Glomerular visceral epithelial cell (primary cell): ENCODE measurements at regions not wholly inside any gene's neighbourhood (a gene's known extent, or its start where the extent isn't known, plus 50 kb on each side); places are given as distances from the start of the nearest gene placed in this dataset.

ENCODE experiments used
- DNase-seq: peaks from one replicate; pipeline ENCODE4 v3.0.0-alpha.2; 2016; ENCODE audit errors: extremely low spot score

DNA sequence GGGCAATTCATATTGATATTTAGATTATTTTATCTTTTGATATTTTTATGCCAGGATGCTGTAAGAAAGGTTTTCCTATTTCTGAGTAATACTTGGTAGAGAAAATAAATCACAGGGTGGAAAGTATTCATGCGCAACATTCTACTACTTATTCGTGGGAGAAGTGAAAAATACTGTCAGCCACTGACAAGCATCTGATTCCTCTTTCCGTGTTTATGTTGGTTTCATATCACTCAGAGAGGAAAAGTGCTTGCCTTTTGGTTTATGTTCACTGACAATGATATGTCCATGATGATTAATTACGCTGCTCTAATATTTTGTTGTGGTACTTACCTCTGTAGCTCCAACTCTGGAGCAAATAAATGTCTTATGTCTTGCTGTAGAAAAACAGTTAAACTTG, 429.4 kb downstream of the EDEM1 start:
- DNase-seq = no peak

GRCh38 chr3:5618170-5618569, 430.7 kb downstream of the EDEM1 start:
- DNase-seq = no peak

DNA sequence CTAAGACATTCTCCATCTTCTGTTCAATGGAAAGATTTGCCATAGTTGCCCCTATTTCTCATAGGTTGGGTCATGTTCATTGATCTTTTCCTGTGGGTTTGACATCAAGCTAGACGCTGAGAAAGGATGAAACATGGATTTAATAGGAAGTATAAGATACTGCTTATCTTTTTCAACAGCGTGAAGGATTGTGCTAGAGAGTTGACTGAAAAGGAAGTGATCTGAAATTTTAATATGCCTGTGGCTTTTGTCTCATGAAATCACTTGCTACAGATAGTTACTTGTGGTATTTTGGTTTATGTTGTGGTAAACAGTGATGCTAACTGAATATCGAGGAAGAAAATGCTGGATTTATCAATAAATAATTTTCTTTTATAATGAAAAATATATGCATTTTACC, 442.9 kb downstream of the EDEM1 start:
- DNase-seq = no peak

DNA sequence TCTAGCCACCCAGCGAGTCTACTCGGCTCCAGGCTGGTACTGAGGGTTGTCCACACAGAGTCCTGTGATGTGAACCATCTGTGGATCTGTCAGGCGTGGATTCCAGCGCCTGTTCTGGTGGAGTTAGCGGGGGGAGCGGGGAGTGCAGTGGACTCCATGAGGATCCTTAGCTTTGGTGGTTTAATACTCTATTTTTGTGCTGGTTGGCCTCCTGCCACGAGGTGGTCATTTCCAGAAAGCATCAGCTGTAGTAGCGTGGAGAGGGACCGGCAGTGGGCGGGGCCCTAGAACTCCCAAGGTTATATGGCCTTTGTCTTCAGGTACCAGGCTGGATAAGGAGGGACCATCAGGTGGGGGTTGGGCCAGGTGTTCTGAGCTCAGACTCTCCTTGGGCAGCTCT, 446.5 kb downstream of the EDEM1 start:
- DNase-seq = no peak

- no peak for DNase-seq
Measured at GRCh38 chr3:5634411-5634810, 446.9 kb downstream of the EDEM1 start.

DNA sequence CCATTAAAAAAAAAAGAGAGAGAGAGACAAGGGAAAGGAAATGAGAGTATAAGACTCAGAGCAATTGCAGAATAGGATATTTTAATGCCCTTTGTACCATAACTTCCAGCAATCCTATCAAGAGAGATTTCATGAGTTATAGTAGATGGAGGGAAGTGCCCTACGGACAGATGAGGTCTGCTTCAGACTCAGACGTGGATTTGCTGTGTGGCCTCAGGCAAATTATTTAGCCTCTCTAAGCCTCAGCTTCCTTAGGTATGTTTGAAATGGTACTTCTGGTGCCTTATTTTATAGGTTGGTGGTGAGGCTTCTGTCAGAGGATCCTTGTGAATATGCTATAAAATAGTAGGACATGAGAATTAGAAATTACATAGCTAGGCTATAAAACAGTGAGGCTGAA, 448.2 kb downstream of the EDEM1 start:
- DNase-seq = no peak

DNA sequence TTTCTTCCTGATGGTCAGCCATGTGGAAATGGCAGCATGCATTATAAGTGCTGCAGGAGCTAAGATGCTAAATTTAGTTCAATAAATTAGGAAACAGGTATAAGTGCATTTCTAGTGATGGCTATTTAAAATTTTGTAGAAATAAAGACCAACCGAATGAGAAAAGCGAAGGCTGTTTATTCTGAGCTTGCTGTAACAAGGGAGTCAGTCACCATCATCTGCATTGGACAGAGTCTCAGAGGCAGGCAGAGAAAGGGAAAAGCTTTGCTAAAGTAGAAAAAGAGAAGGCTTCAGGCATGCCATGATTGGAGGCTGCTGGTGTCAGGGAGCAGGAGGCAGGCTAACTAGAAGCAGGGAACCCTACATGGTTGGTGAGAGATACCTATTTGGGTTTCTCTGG, 451.0 kb downstream of the EDEM1 start:
- DNase-seq = no peak

GRCh38 chr3:5644773-5645670, 457.5 kb downstream of the EDEM1 start:
- no peak for DNase-seq

DNA sequence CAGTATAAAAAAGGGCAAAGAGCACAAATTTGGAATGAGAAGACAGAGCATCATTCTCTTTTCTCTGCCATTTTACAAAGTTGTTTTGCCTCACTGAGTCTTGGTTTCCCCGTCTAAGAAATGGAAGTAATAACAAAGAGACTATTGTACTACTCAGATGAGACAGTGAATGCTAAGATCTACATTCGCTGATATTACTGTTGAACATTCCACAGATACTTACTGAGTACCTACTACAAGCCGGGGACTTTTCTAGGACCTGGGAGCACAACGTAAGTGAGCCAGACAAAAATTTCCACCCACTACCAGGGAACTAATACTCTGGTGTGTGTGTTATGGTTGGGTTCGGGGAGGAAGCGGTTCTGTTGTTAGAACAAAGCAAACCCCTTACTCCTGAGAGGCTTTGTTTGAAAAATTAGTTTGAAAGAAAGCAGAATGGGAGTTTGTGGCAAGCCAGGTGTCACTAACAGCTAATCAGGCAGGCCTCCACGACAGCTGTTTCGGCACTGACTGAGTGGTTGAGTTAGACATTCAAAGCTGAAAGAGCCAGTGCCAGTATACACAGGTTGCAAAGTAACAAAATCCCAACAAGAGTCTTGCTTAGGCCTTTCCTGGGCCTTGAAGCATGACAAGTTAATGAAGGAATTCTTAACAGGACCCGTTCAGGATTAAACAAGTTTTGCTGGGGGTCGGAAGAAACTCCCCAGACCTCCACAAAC, 458.3 kb downstream of the EDEM1 start:
- no peak for DNase-seq

DNA sequence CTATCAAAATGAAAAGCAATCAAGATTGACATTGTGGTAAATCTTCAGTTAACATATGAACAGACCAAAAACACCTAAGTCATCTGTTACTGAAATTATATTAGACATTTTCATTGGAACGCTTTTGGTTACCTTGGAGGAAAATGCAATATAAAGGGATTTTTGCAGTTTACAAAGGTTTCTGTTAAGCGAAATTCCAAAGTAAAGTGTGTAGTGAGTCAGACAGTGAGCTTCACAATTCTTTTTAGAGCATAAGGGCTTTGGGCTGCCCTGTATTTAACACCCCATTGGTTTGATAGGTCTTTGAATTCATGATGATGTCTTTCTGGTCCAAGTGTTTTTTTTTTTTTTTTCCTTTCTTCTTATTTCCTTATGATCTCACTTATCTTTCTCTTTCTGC, 462.8 kb downstream of the EDEM1 start:
- no peak for DNase-seq

GRCh38 chr3:5651351-5651750, 463.8 kb downstream of the EDEM1 start:
- no peak for DNase-seq

DNA sequence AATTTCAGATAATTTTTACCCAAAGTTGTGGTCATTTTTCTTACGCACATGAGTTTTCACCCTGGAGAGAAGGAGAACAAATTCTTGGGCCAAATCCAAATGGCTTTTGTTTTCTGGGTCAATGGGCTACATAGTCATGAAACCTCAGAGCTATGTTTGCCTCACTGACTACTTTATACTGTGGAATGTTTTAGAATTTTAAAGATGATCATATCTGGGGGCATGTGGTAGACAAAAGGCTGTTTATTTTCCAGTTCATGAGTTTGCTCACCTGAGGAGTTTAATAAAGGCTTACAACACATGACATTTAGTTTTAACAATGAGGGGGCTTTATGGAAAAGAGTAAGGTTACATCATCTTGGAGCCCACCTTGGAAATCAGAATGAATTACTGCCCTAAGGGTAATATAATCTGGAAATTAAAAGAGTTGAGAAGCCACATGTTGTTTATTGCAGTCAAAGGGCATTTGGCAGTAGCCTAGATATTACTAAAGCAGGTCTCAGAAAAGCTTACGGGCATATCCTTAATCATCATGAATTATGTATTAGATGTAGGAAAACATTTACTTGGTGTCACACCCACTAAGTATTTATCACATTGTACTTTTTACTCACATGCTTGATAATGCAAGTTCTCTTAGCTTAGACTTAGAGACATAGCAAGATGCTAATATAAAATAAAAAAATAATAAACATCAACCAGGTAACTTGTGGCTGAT, 466.1 kb downstream of the EDEM1 start:
- no peak for DNase-seq

- DNase-seq = no peak
Measured at GRCh38 chr3:5657106-5657505, 469.6 kb downstream of the EDEM1 start.

- DNase-seq = no peak
Measured at GRCh38 chr3:5663601-5664000, 476.1 kb downstream of the EDEM1 start.

GRCh38 chr3:5666455-5666854, 478.9 kb downstream of the EDEM1 start:
- no peak for DNase-seq

DNA sequence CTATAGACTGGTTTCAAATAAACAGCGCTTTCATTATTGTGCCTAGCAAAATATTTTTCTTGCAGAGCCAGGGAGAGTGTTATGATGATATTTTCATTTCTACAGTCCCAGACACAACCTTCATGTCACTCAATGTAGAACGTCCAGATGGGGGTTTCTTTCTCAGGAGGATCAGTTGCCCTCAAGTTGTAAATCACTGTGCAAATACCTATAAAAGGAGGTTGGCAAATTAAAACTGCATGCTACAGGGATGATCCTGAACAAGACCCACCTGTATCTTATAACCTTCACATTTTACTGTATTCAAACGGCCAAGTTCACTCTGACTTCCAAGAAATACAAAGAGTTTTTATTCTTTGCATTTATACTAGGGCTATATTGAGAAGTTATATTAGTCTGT, 486.0 kb downstream of the EDEM1 start:
- no peak for DNase-seq

- DNase-seq = no peak
Measured at GRCh38 chr3:5675319-5675718, 487.8 kb downstream of the EDEM1 start.

DNA sequence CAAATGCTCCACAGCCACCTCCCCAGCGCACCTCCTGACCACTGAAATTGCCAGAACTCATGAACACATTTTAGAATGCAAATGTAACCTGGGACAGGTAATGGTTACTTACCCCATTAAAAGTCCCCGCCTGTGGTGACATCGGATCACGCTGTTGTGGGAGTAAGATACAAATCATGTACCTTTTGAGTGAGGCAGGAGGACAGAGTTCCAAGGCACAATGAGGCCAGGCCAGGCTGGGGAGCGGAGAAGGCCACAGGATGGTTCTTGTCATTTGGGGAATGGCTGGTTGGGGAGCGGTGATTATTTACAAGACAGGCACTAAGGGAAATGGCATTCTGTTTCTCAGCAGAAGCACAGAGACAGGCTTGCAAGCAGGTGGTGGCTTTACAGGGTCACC, 490.0 kb downstream of the EDEM1 start:
- no peak for DNase-seq

- DNase-seq = no peak
Measured at GRCh38 chr3:5678248-5678647, 490.7 kb downstream of the EDEM1 start.

DNA sequence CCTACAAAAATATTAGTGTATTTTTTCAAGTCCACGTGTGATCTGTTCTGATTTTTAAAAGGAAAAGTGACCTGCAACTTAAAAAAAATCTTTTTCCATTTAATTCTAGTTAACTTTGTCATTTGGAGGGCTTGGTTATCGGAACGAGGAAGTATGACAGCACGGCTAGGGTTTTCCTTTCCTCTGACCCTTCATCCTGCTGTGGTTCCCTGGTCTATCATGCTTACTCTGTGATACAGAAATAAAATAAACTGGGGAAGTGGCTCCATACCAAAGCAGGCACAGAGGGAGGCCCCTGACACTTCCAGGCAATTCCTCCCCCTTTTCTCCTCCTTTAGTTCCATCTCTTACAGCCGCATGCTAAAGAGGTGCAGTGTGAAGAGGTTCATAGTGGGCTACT, 491.3 kb downstream of the EDEM1 start:
- DNase-seq = no peak

- DNase-seq = no peak
Measured at GRCh38 chr3:5687230-5687629, 499.7 kb downstream of the EDEM1 start.

GRCh38 chr3:5690490-5690889, 503.0 kb downstream of the EDEM1 start:
- DNase-seq = no peak
